CD4-positive, alpha-beta T cell treated with Interleukin-12 subunit alpha and Interleukin-12 subunit beta, for 1 hour (primary cell): ENCODE measurements at regions not wholly inside any gene's neighbourhood (a gene's known extent, or its start where the extent isn't known, plus 50 kb on each side); places are given as distances from the start of the nearest gene placed in this dataset.
"Not testable (repeated sequence)": the region's sequence is repeated elsewhere in the genome, so short reads cannot be mapped to it uniquely, and the experiment has no call there.

ENCODE experiments used
- DNase-seq: peaks from one replicate; pipeline ENCODE4 v3.0.0-alpha.2; 2020

DNA sequence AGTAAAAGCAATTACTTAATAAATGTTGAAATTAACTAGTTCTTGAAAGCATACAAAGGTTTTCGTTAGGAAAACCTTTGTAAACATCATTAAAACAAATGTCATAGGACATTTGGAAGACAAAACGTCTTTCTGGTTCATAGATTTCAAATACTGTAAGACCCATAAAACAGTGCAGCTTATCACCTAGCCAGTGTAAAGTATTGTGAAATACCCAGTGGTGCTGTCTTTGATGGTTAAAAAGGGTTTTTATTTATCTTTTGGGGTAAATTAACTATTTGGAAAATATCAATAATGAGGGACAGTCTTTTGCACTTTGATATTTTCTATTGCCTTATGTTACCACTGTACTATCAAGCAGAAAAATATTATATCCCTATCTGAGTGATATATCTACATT is 120.0 kb upstream of the FAM98A start:
- DNase-seq: no peak

DNA sequence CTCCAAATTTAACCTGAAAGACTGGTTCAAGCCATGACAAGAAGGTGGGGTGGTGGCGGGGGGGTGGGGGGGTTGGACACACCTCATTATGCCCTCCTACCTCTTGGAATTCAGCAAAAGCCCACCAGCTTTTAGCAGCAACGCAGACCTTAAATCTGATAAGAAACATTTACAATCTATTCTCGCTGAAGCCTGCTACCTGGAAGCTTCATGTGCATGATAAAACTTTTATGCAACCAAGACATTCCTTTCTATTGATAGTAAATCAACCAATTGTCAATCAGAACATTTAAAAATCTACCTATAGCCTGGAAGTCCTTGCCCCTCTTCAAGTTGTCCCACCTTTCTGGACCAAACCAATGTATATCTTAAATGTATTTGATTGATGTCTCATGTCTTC is 113.6 kb upstream of the FAM98A start:
- no peak for DNase-seq

DNA sequence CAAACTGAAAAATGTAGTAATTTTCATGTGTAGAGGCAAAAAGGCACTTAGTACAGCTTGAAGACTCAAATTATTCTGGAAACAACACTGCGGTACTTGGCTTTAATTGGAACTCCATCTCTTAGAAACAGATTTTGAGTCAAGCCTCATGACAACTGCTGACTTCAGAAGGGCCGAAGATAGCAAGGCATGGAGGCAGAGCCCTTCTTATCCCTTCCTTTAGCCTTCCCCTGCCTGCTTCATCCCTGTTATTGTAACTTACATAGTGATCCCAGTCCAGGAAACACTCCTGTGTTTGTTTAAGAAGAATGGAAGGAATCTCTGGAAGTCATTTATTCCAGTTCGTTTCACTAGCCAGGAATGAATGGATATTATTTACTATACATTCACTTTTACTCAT is 110.9 kb upstream of the FAM98A start:
- no peak for DNase-seq

DNA sequence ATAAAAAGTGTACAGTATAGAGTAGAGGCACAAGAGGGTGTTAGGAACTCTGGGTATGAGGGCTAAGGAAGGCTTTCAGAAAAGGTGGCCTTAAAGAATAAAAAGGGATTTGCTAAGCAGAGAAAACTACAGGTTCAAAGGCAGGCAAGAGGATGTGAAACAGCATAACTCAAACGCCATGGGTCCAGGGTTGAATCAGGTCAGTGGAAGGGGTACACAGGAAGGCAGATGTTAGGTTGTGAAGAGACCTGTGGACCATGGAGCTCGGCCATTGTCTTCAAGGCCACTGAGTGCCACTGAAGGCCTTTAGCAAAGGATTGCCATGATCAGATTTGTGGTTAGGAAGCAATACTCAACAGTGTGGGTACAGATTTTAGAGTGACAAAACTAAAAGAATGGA is 108.2 kb upstream of the FAM98A start:
- DNase-seq: no peak

- DNase-seq: no peak
These were observed 107.3 kb upstream of the FAM98A start for GRCh38 chr2:33706410-33706809.

DNA sequence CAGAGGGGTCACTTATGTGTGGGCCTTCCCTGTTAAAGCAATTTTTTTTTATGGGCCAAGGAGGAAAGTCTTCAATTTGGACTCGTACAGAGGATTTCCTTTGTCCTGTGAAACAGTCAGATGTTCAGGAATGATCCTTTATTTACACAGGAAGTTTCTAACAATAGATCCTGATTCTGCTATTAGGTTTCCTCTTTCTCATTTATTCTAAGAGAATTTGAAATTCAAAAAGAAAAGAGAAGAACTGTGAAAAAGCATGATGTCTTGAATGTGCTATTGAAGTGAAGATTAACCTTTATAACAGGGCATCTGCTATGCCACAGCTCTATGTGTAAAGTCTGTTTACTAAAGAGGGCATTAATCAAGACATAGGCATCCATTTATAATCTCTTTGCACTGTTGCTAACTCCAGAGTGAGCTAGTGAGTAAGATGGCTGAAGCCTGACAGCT is 105.3 kb upstream of the FAM98A start:
- DNase-seq: no peak

DNA sequence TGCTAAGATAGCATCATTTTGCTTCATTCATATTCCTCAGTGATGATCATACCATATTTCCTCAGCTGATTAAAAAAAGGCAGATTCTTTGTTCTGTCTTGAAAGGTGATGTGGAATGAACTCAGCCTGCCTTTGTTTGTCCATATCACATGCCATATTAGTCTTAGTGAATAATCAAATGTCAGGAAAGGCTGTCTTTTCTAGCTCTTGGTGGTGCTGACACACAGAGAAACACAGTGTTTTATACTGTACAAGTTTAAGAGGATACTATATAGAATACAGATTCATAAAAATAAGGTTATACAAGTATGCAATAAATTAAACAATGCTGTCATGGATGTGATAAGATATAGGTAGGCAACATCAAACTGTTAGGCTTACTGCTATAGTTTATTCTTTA is 97.1 kb upstream of the FAM98A start:
- no peak for DNase-seq

DNA sequence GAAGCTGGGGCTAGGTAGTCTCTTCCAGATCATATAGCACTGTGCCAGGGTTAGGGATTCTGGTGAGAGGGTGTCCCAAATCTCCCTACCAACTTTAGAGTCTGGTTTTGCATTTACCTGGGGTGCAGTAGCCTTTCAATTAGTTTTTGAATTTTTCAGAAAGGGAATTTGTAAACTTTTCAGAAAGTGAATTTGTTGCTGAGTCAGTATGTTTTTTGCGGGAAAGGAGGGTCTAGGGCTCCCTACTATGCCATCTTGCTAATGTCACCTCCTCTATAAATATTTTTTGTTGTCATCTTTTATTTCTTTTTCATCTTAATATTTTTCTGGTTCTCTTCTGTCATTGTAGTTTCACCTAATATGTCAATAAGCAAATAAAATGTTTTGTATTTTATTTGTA is 95.8 kb upstream of the FAM98A start:
- no peak for DNase-seq

DNA sequence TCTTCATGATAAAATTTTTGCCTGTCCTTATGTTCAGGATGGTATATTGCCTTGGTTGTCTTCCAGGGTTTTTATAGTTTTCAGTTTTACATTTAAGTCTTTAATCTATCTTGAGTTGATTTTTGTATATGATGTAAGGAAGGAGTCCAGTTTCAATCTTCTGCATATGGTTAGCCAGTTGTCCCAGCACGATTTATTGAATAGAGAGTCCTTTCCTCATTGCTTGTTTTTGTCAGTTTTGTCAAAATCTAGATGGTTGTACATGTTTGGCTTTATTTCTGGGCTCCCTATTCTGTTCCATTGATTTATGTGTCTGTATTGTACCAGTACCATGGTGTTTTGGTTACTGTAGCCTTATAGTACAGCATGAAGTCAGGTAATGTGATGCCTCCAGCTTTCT is 91.6 kb upstream of the FAM98A start:
- not testable (repeated sequence) for DNase-seq

DNA sequence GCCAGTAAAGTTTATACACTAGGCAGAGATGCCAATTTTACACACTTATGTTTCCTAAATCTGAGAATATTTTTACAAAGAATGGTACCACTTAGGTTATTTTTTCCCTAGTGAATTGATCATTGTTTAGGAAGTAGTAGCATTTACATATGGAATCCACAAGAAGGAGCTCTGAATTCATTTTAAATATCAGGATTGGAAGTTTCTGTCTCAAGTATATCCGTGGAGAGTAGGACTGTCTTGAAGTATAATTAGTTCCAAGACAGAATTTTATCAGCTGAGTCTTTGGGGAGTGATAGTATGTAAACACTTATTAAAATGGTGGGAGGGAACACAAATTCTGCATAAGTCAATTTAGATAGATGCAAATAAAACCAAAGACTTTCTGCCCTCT is 82.3 kb upstream of the FAM98A start:
- no peak for DNase-seq

- DNase-seq: no peak
These were observed 81.7 kb upstream of the FAM98A start for GRCh38 chr2:33680644-33681363.

DNA sequence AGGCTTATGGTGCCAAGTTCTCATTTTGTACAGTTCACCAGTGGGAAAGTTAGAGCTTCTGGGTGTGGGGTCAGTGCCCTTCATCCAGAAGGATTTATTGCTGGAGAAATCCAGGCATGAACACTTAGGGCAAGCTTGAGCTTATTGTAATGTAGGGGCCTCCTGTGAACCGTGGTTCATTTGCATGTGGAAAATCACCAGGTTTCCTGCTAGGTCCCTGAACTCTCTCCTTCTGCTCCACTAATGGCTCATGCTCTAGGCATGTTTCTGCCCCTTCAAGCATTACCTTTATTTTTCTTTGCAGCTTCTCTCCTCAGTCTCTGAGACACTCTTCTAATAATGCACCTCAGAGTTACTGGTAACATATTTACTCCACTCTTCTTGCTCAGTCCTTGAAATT is 79.3 kb upstream of the FAM98A start:
- DNase-seq: no peak

GRCh38 chr2:33673937-33674336 is 74.8 kb upstream of the FAM98A start:
- DNase-seq: no peak

GRCh38 chr2:33672896-33673295 is 73.8 kb upstream of the FAM98A start:
- no peak for DNase-seq

- no peak for DNase-seq
These were observed 73.3 kb upstream of the FAM98A start for GRCh38 chr2:33672389-33672788.

GRCh38 chr2:33671198-33671597 is 72.1 kb upstream of the FAM98A start:
- no peak for DNase-seq

- DNase-seq: no peak
These were observed 71.4 kb upstream of the FAM98A start for GRCh38 chr2:33670392-33670937.

DNA sequence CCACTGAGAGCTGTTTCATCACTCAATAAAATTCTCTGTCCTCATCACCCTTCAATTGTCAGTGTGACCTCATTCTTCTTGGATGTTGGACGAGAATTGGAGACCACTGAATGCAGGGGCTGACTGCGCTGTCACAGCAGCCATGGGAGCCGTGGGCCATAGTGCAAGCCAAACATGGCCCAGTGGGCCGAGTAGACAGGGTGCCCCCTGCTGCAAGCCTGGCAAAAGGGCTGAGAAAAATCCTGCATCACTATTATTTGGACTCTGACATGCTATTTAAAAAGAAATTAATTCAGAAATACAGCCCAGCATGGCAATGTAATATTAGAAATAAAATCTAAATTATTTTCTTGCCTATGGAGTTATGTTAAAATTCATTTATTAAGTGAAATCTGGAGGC is 67.8 kb upstream of the FAM98A start:
- DNase-seq: no peak

- no peak for DNase-seq
These were observed 65.9 kb upstream of the FAM98A start for GRCh38 chr2:33665039-33665438.

DNA sequence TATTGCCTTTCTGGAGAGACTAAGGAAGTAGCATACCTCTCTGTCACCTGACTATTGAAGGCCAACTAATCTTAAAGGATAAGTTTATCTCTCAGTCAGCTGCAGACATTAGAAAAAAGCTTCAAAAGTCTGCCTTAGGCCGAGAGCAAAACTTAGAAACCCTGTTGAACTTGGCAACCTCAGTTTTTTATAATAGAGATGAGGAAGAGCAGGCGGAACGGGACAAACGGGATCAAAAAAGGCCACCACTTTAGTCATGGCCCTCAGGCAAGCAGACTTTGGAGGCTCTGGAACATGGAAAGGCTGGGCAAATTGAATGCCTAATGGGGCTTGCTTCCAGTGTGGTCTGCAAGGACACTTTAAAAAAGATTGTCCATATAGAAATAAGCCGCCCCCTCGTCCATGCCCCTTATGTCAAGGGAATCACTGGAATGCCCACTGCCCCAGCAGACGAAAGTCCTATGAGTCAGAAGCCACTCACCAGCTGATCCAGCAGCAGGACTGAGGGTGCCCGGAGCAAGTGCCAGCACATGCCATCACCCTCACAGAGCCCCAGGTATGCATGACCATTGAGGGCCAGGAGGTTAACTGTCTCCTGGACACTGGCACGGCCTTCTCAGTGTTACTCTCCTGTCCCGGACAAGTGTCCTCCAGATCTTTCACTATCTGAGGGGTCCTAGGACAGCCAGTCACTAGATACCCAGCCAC is 61.5 kb upstream of the FAM98A start:
- DNase-seq: no peak

DNA sequence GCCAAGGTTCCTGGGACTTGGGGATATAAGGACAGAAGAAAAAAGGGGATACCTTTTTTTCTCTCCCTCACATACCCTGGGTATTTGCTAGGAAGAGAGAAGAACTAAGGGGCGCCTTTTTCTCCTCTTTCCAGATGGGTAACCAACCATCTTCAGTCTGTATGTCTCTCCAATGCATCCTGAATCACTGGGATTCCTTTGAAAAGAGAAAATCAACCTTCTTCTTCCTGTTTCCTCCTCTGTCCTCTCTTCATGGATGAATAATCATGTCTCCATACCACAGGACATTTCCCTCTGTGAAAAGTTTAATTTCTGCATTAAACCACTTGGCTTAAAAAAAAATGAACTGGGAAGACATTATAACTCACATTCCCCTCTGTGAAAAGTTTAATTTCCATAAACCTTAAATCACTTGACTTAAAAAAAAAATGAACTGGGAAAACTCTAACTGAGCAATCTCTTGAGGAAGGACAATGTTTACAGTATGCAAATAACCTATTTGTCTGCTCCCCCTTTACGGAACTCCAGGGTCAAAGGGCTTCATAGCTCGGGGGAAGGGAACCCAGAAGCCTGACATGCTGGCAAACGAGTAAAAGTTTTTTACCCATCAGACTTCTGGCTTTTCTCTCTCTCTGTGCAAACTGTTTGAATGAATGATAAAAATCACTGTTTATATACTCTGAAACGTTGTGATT is 56.7 kb upstream of the FAM98A start:
- DNase-seq: no peak

DNA sequence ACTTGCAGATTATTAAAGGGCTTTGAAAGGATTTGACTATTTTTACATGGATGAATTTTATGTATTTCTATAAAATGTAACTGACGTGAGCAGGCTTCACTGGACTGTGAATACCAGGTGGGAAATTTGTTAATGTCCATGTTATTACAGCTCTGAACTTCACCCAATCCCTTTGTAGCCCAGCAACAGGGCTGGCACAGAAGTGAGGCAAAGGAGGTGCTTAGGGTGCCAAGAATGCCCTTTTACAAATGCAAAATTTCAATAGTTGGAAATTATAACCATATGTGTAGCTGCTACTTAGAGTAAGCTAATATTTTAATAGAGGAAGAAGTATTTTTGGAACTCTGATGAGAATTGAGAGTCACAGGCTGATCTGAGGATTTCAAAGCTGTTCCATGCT is 53.7 kb upstream of the FAM98A start:
- DNase-seq: no peak

GRCh38 chr2:33650171-33650570 is 51.1 kb upstream of the FAM98A start:
- DNase-seq: no peak
